H1 (cell line): ENCODE measurements at regions not wholly inside any gene's neighbourhood (a gene's known extent, or its start where the extent isn't known, plus 50 kb on each side); places are given as distances from the start of the nearest gene placed in this dataset.

Experiments used
- CEBPB ChIP-seq: IDR thresholded peaks from 2 replicates; pipeline ENCODE4 v1.6.1; 2012; ENCODE audit warnings: low read depth, low read length
- JUN ChIP-seq: IDR thresholded peaks from 2 replicates; pipeline ENCODE4 v1.6.1; 2011; ENCODE audit warnings: low read depth, mild to moderate bottlenecking, improper control_type of control experiment, low read length
- KDM5A ChIP-seq: fragments of 200-600 bp; IDR thresholded peaks from 2 replicates; pipeline ENCODE4 v1.7.1; 2012; ENCODE audit warnings: mild to moderate bottlenecking, low read length, inconsistent platforms, mixed read lengths
- RNF2 ChIP-seq: fragments of 200-900, 300-1000 bp; sonication (generic); IDR thresholded peaks from 2 replicates; pipeline ENCODE4 v1.7.1; 2016; ENCODE audit warnings: borderline replicate concordance, low read depth, mild to moderate bottlenecking, antibody characterized with exemption, low read length; ENCODE audit not compliant: poor library complexity, severe bottlenecking; ENCODE audit errors: missing control alignments
- TF ChIP-seq, protein P1 (sequence below): IDR thresholded peaks from 2 replicates; pipeline ENCODE4 v1.6.1; 2012; ENCODE audit warnings: low read length, inconsistent platforms

DNA sequence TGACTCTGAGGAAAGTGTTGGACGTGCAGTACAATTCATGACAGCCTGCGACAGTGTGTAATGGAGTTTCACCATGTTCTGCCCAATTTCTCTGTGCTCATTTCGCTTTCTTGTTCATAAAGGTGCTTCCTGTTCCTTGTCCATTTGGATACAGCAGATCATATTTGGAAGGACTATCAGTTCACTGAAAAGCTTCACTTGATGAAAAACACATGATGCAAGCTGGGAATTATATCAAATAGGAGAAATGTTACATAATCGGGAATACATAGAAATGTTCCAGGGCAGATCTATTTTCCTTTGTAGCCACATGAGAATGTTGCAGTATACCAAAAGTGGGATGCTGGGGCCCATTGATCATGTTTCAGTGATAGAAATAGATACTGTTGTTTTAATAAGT, 266.3 kb upstream of the SLC14A2 start (continued):
- TF ChIP-seq RNF2: no peak
- TF ChIP-seq CEBPB: no peak
- no peak for TF ChIP-seq JUN
- TF ChIP-seq, protein P1, sequence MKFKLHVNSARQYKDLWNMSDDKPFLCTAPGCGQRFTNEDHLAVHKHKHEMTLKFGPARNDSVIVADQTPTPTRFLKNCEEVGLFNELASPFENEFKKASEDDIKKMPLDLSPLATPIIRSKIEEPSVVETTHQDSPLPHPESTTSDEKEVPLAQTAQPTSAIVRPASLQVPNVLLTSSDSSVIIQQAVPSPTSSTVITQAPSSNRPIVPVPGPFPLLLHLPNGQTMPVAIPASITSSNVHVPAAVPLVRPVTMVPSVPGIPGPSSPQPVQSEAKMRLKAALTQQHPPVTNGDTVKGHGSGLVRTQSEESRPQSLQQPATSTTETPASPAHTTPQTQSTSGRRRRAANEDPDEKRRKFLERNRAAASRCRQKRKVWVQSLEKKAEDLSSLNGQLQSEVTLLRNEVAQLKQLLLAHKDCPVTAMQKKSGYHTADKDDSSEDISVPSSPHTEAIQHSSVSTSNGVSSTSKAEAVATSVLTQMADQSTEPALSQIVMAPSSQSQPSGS: no peak
- TF ChIP-seq KDM5A: no peak
